SU-DHL-6 (cell line): ENCODE measurements at regions not wholly inside any gene's neighbourhood (a gene's known extent, or its start where the extent isn't known, plus 50 kb on each side); places are given as distances from the start of the nearest gene placed in this dataset.

ENCODE experiments used
- CTCF ChIP-seq: fragments of 200-600 bp; sonication (generic); IDR thresholded peaks from one replicate; pipeline ENCODE4 v1.5.1; 2017; ENCODE audit warnings: antibody characterized with exemption, mild to moderate bottlenecking, low read length, moderate library complexity; ENCODE audit not compliant: insufficient read depth, poor library complexity, severe bottlenecking
- EZH2phosphoT487 ChIP-seq: fragments of 200-600 bp; sonication (generic), shearing (Covaris generic); conservative IDR thresholded peaks from 2 replicates; pipeline ENCODE4 v1.6.1; 2018; ENCODE audit warnings: mild to moderate bottlenecking, antibody characterized with exemption, low read length, moderate library complexity, mixed read lengths

DNA sequence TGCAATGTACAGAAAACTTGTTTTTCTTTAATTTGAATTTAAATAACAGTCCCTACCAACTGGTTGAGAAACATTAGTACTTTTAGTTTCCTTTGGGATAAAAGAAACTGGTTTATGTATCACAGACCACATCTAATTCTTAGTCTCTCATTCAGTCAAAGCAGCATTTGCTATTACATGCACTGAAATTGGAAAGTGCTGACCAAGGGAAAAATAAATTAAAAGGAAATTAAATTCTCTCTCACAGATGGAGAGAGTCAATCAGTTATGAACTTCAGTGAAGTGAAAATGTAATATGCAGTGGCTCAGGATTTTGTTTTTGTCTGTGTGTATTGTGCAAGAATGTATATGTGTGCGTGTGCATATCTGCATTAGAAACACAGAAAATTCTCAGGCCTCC lies 121.7 kb downstream of the TUSC1 start:
- TF ChIP-seq CTCF (no peak), EZH2phosphoT487 (no peak)
